Transverse colon (tissue), 4 donors: ENCODE measurements at regions not wholly inside any gene's neighbourhood (a gene's known extent, or its start where the extent isn't known, plus 50 kb on each side); places are given as distances from the start of the nearest gene placed in this dataset.

Experiments used
- DNase-seq: peaks from one replicate; pipeline ENCODE4 v3.0.0-alpha.2; 2019
- H3K27ac ChIP-seq, 4 donors: fragments of 200-600 bp; sonication (generic); 2 replicates each; pipeline ENCODE4 v1.5.1; 2016 to 2018; ENCODE audit warnings: inconsistent platforms in 4 of 4
- H3K27me3 ChIP-seq: fragments of 200-600 bp; sonication (generic); 2 replicates; pipeline ENCODE4 v1.5.1; 2017; ENCODE audit warnings: inconsistent platforms
- H3K36me3 ChIP-seq, 4 donors: fragments of 200-600 bp; sonication (generic); 2 replicates each; pipeline ENCODE4 v1.5.1; 2017 to 2019; ENCODE audit warnings: inconsistent platforms in 4 of 4
- H3K4me1 ChIP-seq, 4 donors: fragments of 200-600 bp; sonication (generic); 2 replicates each; pipeline ENCODE4 v1.5.1; 2017 to 2020; ENCODE audit warnings: inconsistent platforms in 4 of 4
- H3K4me3 ChIP-seq, 4 donors: fragments of 200-600 bp; sonication (generic); 1 replicate in 1 of 4; 2 replicates in 3 of 4; pipeline versions ENCODE4 v1.5.1 to v1.6.1; 2017 to 2019; ENCODE audit warnings: inconsistent platforms in 4 of 4
- H3K9me3 ChIP-seq, 2 donors: fragments of 200-600 bp; sonication (generic); 2 replicates each; pipeline ENCODE4 v1.5.1; 2017 to 2019; ENCODE audit warnings: inconsistent platforms in 2 of 2
- CTCF ChIP-seq, 5 experiments: fragments of 200-600 bp in 3 of 5; fragments of 450-650 bp in 2 of 5; sonication (generic) in 3 of 5; IDR thresholded peaks; 1 replicate in 2 of 5; 2 replicates in 3 of 5; pipeline ENCODE4 v1.5.1; 2016 to 2017; ENCODE audit warnings: antibody characterized with exemption in 5 of 5, inconsistent platforms in 3 of 5, mild to moderate bottlenecking in 2 of 5, moderate library complexity in 1 of 5
- EP300 ChIP-seq: sonication (generic); formaldehyde crosslinking; IDR thresholded peaks from one replicate; pipeline ENCODE4 v1.6.1; 2017; ENCODE audit warnings: antibody characterized with exemption, low read depth
- POLR2A ChIP-seq: fragments of 450-650 bp; IDR thresholded peaks from one replicate; pipeline ENCODE4 v1.6.1; 2016; ENCODE audit warnings: antibody characterized with exemption, mild to moderate bottlenecking, moderate library complexity
- POLR2AphosphoS5 ChIP-seq, 3 donors: sonication (generic); formaldehyde crosslinking; IDR thresholded peaks; one replicate each; pipeline ENCODE4 v1.6.1; 2016; ENCODE audit warnings: antibody characterized with exemption in 3 of 3
- WGBS, 2 donors: methylation state at CpG; one replicate each; pipeline ENCODE4 v1.1.5; 2018; ENCODE audit warnings: low coverage in 1 of 2; 5-methylcytosine and 5-hydroxymethylcytosine counted together
- in situ Hi-C, 4 donors: fragments of 200-750 bp; cut with MboI; loops; one replicate each; pipeline versions ENCODE4 v1.15.0 to v1.15.1; 2017; ENCODE audit warnings: low sequenced_read_pairs in 3 of 4, low pct_ligation_motif_present in 1 of 4, low pct_unique_long_range_greater_than_20kb in 1 of 4
- intact Hi-C: fragments of 100-400 bp; cut with DNase I; formaldehyde crosslinking; loops from one replicate; pipeline ENCODE4 v1.15.1; 2023; ENCODE audit warnings: low total_unique reads

DNA sequence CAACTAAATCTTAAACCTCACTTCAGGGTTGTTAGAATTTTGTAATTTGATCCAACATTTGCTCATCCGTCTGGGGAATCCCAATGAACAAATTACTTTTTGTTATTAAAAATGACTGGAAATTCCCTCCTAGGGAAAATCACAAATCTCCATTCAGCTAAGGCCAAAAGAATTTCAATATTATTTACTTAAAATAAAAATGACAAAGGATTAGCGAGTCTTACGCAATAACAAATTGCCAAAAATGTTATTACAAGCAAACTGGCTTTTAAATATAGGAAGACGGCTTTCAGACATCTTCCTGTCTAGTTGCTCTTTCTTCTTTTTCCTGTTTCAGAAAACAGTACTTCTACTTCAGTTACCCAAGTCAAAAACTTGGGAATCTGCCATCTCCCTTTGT is 92.4 kb upstream of the TSPAN8 start:
- no peak for TF ChIP-seq CTCF (IDR thresholded peaks at IDR 0.05)
- TF ChIP-seq EP300: no peak
- no peak for TF ChIP-seq POLR2AphosphoS5 (IDR thresholded peaks at IDR 0.05)
- no peak for TF ChIP-seq POLR2A
- 53 to 78% methylated on average over 4 of the region's 4 CpGs for WGBS, 2 donors
- H3K27ac ChIP-seq: no peak overlapping the region
- DNase-seq: no peak
- peaks cover 20 to 24% of the 10 kb centered on the region in 2 donors for H3K9me3 ChIP-seq
- no peaks in the 10 kb centered on the region for H3K27me3 ChIP-seq
- intact Hi-C loops: no loop called here
- H3K4me3 ChIP-seq: no peak overlapping the region
- no peaks in the 10 kb centered on the region for H3K36me3 ChIP-seq
- no peaks in the 10 kb centered on the region for H3K4me1 ChIP-seq
- in situ Hi-C loops: no loop called here

DNA sequence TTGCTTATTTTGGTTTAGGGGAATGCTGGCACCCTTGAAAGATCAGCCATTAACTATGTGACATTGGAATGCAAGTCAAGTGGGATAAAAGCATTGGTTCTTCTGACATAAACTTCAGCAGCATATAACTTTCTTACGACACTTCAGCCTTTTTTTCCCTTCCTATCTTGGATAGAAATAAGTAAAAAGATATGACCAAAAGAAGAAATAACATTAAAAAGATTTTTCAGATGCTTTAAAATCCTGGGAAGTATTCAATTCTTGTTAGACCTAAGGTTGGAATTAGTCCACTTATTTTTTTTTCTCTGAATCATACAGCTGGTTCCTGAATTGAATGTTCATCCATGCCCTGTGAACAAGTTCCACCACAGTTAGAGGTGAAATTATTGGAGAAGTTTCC is 85.6 kb upstream of the TSPAN8 start:
- H3K27me3 ChIP-seq: no peaks in the 10 kb centered on the region
- TF ChIP-seq POLR2AphosphoS5 (IDR thresholded peaks at IDR 0.05) (no peak), POLR2A (no peak), CTCF (IDR thresholded peaks at IDR 0.05) (no peak), EP300 (no peak)
- intact Hi-C loops (no loop called here), in situ Hi-C loops (no loop called here)
- 45 to 71% methylated on average over 1 of the region's 1 CpG for WGBS, 2 donors
- H3K9me3 ChIP-seq: no peaks in the 10 kb centered on the region
- no peak for DNase-seq
- H3K4me1 ChIP-seq: no peaks in the 10 kb centered on the region
- no peak overlapping the region for H3K27ac ChIP-seq
- H3K36me3 ChIP-seq: no peaks in the 10 kb centered on the region
- no peak overlapping the region for H3K4me3 ChIP-seq

DNA sequence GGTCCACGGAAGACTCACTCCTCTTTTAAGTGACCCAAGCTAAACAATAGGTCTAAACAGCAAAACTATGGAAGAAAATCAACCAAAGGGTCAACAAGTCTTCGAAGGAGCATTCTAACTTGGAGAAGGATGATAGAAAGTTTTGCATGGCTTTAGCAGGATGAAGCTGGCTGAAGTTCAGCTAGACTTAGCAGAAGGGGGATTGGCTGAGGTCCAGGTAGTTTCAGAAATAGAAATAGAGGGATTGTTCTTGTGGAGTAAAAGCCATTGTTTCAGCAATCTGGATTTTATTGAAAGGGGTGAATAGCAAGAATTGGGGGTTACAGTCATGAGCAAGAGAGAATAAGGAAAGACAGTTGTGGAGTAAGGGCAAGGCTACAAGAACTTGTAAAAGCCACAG is 84.7 kb upstream of the TSPAN8 start:
- intact Hi-C loops: no loop called here
- Histone ChIP-seq H3K27ac (no peak overlapping the region), H3K4me3 (no peak overlapping the region), H3K36me3 (no peaks in the 10 kb centered on the region), H3K9me3 (no peaks in the 10 kb centered on the region), H3K27me3 (no peaks in the 10 kb centered on the region), H3K4me1 (no peaks in the 10 kb centered on the region)
- 65 to 72% methylated on average over 2 of the region's 2 CpGs for whole genome bisulfite sequencing, 2 donors
- no peak for DNase-seq
- TF ChIP-seq POLR2AphosphoS5 (IDR thresholded peaks at IDR 0.05) (no peak), POLR2A (no peak), EP300 (no peak), CTCF (IDR thresholded peaks at IDR 0.05) (no peak)
- in situ Hi-C loops: no loop called here

DNA sequence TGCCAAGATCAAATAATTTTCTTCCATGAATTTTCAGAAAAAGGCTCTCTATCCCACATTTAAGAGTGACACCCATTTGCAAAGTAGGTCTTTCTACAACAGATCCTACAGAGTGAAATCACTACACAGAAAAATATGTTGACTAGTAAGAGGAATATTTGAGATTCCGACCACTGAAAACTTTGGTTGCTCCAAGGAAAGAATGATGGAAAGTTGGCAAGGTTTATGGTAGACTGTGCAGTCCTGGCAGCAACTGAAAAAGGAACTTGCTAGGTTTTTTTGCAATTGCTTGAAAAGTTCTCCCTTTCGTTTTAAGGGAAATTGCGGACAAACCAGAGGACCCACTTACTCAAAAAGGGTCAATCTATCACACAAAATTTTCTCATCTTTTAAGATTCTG is 83.1 kb upstream of the TSPAN8 start:
- DNase-seq: no peak
- H3K4me3 ChIP-seq: no peak overlapping the region
- no peaks in the 10 kb centered on the region for H3K36me3 ChIP-seq
- no peak for TF ChIP-seq POLR2A
- no peak for TF ChIP-seq POLR2AphosphoS5 (IDR thresholded peaks at IDR 0.05)
- H3K27ac ChIP-seq: no peak overlapping the region
- H3K9me3 ChIP-seq: no peaks in the 10 kb centered on the region
- intact Hi-C loops (no loop called here), in situ Hi-C loops (no loop called here)
- WGBS, 2 donors: 82 to 86% methylated on average over 3 of the region's 3 CpGs
- H3K27me3 ChIP-seq: no peaks in the 10 kb centered on the region
- no peaks in the 10 kb centered on the region for H3K4me1 ChIP-seq

DNA sequence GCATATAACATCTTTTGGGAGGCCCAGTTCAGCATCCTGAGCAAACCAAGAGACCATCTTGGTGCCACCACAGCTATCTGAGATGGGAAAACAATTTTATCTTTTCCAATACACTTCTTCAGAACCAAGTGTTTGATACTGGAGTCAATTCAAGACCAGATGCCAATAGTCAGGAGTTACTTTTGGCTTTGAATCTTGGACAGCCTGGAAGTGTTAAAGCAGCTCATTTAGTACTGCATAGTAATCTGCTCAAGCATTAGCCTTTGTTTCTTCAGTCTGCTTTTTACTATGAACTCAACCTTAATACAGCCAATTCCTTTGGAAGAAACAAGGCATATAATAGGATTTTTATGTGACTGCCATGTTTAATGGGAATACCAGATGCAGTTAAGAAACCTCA is 81.9 kb upstream of the TSPAN8 start:
- H3K36me3 ChIP-seq: no peaks in the 10 kb centered on the region
- intact Hi-C loops: no loop called here
- no peaks in the 10 kb centered on the region for H3K9me3 ChIP-seq
- TF ChIP-seq CTCF (IDR thresholded peaks at IDR 0.05) (no peak), EP300 (no peak), POLR2A (no peak), POLR2AphosphoS5 (IDR thresholded peaks at IDR 0.05) (no peak)
- H3K4me1 ChIP-seq: no peaks in the 10 kb centered on the region
- no peak overlapping the region for H3K27ac ChIP-seq
- DNase-seq: no peak
- in situ Hi-C loops: no loop called here
- H3K27me3 ChIP-seq: no peaks in the 10 kb centered on the region
- no peak overlapping the region for H3K4me3 ChIP-seq
